Sigmoid colon (tissue), 6 donors: ENCODE measurements at regions not wholly inside any gene's neighbourhood (a gene's known extent, or its start where the extent isn't known, plus 50 kb on each side); places are given as distances from the start of the nearest gene placed in this dataset.

Experiments
- DNase-seq: peaks from one replicate; pipeline ENCODE4 v3.0.0-alpha.2; 2019
- H3K27ac ChIP-seq, 4 donors: fragments of 200-600 bp; sonication (generic); one replicate each; pipeline ENCODE4 v1.5.1; 2016 to 2019; ENCODE audit warnings: mild to moderate bottlenecking in 1 of 4
- H3K27me3 ChIP-seq, 3 donors: fragments of 200-600 bp; sonication (generic); one replicate each; pipeline ENCODE4 v1.5.1; 2019; ENCODE audit warnings: mild to moderate bottlenecking in 1 of 3
- H3K36me3 ChIP-seq, 4 donors: fragments of 200-600 bp; sonication (generic); one replicate each; pipeline ENCODE4 v1.5.1; 2016 to 2019
- H3K4me1 ChIP-seq, 4 donors: fragments of 200-600 bp; sonication (generic); one replicate each; pipeline ENCODE4 v1.5.1; 2017 to 2019
- H3K4me3 ChIP-seq, 4 donors: fragments of 200-600 bp; sonication (generic); one replicate each; pipeline ENCODE4 v1.5.1; 2017 to 2019; ENCODE audit warnings: mild to moderate bottlenecking in 2 of 4, moderate library complexity in 1 of 4
- H3K9me3 ChIP-seq, 4 donors: fragments of 200-600 bp in 3 of 4; sonication (generic) in 3 of 4; one replicate each; pipeline versions ENCODE4 v1.5.1 to v1.6.1; 2013 to 2019
- CTCF ChIP-seq, 4 experiments: fragments of 450-650 bp in 3 of 4; fragments of 200-600 bp in 1 of 4; IDR thresholded peaks; one replicate each; pipeline ENCODE4 v1.5.1; 2016 to 2019; ENCODE audit warnings: antibody characterized with exemption in 4 of 4, mild to moderate bottlenecking in 3 of 4, moderate library complexity in 2 of 4
- EP300 ChIP-seq, 4 donors: sonication (generic); formaldehyde crosslinking; IDR thresholded peaks; one replicate each; pipeline ENCODE4 v1.6.1; 2017; ENCODE audit warnings: antibody characterized with exemption in 4 of 4
- POLR2A ChIP-seq, 2 donors: fragments of 450-650 bp; IDR thresholded peaks; one replicate each; pipeline ENCODE4 v1.6.1; 2016; ENCODE audit warnings: antibody characterized with exemption in 2 of 2, mild to moderate bottlenecking in 2 of 2, moderate library complexity in 2 of 2
- POLR2AphosphoS5 ChIP-seq, 4 donors: sonication (generic); formaldehyde crosslinking; IDR thresholded peaks; one replicate each; pipeline ENCODE4 v1.6.1; 2017; ENCODE audit warnings: antibody characterized with exemption in 4 of 4
- WGBS, 2 donors: extraction: QIAGEN DNeasy Blood & Tissue Kit; methylation state at CpG; one replicate each; pipeline ENCODE4 v1.1.7; 2013; 5-methylcytosine and 5-hydroxymethylcytosine counted together
- intact Hi-C: fragments of 100-400 bp; cut with DNase I; formaldehyde crosslinking; loops from one replicate; pipeline ENCODE4 v1.15.1; 2023
- donor health status: healthy with polysubstance abuse.
- donor health status: healthy.

GRCh38 chr9:23050548-23050947 lies 603.9 kb downstream of the DMRTA1 start:
- Histone ChIP-seq H3K27ac (no peak overlapping the region), H3K4me1 (no peaks in the 10 kb centered on the region), H3K27me3 (no peaks in the 10 kb centered on the region), H3K4me3 (no peak overlapping the region), H3K36me3 (no peaks in the 10 kb centered on the region), H3K9me3 (no peaks in the 10 kb centered on the region)
- intact Hi-C loops: no loop called here
- no peak for TF ChIP-seq CTCF (IDR thresholded peaks at IDR 0.05)
- no peak for TF ChIP-seq POLR2AphosphoS5 (IDR thresholded peaks at IDR 0.05)
- TF ChIP-seq EP300 (IDR thresholded peaks at IDR 0.05): no peak
- no peak for TF ChIP-seq POLR2A (IDR thresholded peaks at IDR 0.05)
- no peak for DNase-seq
- WGBS, 2 donors: 93 to 96% methylated on average over 1 of the region's 1 CpG

- H3K27me3 ChIP-seq: no peaks in the 10 kb centered on the region
- intact Hi-C loops: no loop called here
- no peaks in the 10 kb centered on the region for H3K4me1 ChIP-seq
- 58 to 77% methylated on average over 1 of the region's 1 CpG for WGBS, 2 donors
- H3K27ac ChIP-seq: no peak overlapping the region
- DNase-seq: no peak
- no peaks in the 10 kb centered on the region for H3K36me3 ChIP-seq
- peaks cover 0 to 1% (median 0%) of the 10 kb centered on the region in 4 donors for H3K9me3 ChIP-seq
- H3K4me3 ChIP-seq: no peak overlapping the region
- no peak for TF ChIP-seq POLR2AphosphoS5 (IDR thresholded peaks at IDR 0.05)
- TF ChIP-seq EP300 (IDR thresholded peaks at IDR 0.05): no peak
- no peak for TF ChIP-seq POLR2A (IDR thresholded peaks at IDR 0.05)
- TF ChIP-seq CTCF (IDR thresholded peaks at IDR 0.05): no peak
Observed at GRCh38 chr9:23073136-23073535, 626.5 kb downstream of the DMRTA1 start.

GRCh38 chr9:23079798-23080197 lies 633.2 kb downstream of the DMRTA1 start:
- no peak overlapping the region for H3K27ac ChIP-seq
- DNase-seq: no peak
- H3K9me3 ChIP-seq: peaks cover 0 to 1% (median 0%) of the 10 kb centered on the region in 4 donors
- H3K4me3 ChIP-seq: no peak overlapping the region
- no peak for TF ChIP-seq CTCF (IDR thresholded peaks at IDR 0.05)
- no peak for TF ChIP-seq EP300 (IDR thresholded peaks at IDR 0.05)
- no peak for TF ChIP-seq POLR2A (IDR thresholded peaks at IDR 0.05)
- no peak for TF ChIP-seq POLR2AphosphoS5 (IDR thresholded peaks at IDR 0.05)
- no peaks in the 10 kb centered on the region for H3K36me3 ChIP-seq
- 86 to 88% methylated on average over 2 of the region's 2 CpGs for WGBS, 2 donors
- no peaks in the 10 kb centered on the region for H3K4me1 ChIP-seq
- H3K27me3 ChIP-seq: no peaks in the 10 kb centered on the region
- intact Hi-C loops: no loop called here

- DNase-seq: no peak
- H3K27ac ChIP-seq: no peak overlapping the region
- intact Hi-C loops: no loop called here
- H3K4me1 ChIP-seq: no peaks in the 10 kb centered on the region
- H3K27me3 ChIP-seq: no peaks in the 10 kb centered on the region
- no peak overlapping the region for H3K4me3 ChIP-seq
- peaks cover 0 to 1% (median 0%) of the 10 kb centered on the region in 4 donors for H3K9me3 ChIP-seq
- 86 to 90% methylated on average over 5 of the region's 5 CpGs for WGBS, 2 donors
- no peak for TF ChIP-seq POLR2AphosphoS5 (IDR thresholded peaks at IDR 0.05)
- TF ChIP-seq EP300 (IDR thresholded peaks at IDR 0.05): no peak
- TF ChIP-seq POLR2A (IDR thresholded peaks at IDR 0.05): no peak
- TF ChIP-seq CTCF (IDR thresholded peaks at IDR 0.05): no peak
- H3K36me3 ChIP-seq: no peaks in the 10 kb centered on the region
Observed at GRCh38 chr9:23081377-23081776, 634.8 kb downstream of the DMRTA1 start.

- no peak for TF ChIP-seq POLR2A (IDR thresholded peaks at IDR 0.05)
- TF ChIP-seq POLR2AphosphoS5 (IDR thresholded peaks at IDR 0.05): no peak
- TF ChIP-seq CTCF (IDR thresholded peaks at IDR 0.05): no peak
- no peak for TF ChIP-seq EP300 (IDR thresholded peaks at IDR 0.05)
- no peak overlapping the region for H3K4me3 ChIP-seq
- H3K9me3 ChIP-seq: peaks cover 0 to 7% (median 1%) of the 10 kb centered on the region in 4 donors
- intact Hi-C loops: no loop called here
- no peaks in the 10 kb centered on the region for H3K36me3 ChIP-seq
- H3K27ac ChIP-seq: no peak overlapping the region
- WGBS, 2 donors: 82 to 88% methylated on average over 5 of the region's 5 CpGs
- DNase-seq: no peak
- H3K27me3 ChIP-seq: no peaks in the 10 kb centered on the region
- no peaks in the 10 kb centered on the region for H3K4me1 ChIP-seq
Observed at GRCh38 chr9:23088932-23089364, 642.3 kb downstream of the DMRTA1 start.
